ENCODE measurements at regions not wholly inside any gene's neighbourhood (a gene's known extent, or its start where the extent isn't known, plus 50 kb on each side); places are given as distances from the start of the nearest gene placed in this dataset.
A peak's percentile ranks its signal among the peaks of the same experiment; 100 is the strongest.

DNA sequence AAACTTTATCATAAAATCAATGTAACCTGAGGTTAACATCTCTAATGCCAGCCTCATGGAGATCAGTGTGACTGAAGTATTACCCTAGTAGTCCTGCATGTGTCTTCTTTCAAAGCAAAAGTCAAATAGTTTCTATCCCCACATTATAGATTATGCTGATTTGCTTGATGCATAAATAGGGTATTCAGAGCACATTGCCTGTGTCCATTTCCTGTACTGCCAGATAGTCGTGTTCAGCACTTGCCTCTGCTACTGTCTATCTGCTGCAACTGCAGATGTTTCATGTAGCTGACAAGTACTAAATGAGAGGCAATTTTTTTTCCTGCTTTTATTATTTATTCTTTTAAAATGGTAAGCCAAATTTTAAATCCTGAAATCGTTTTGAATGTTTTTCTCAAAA, 348.7 kb downstream of the CHRM3 start:
- TF ChIP-seq ZC3H11A (IDR thresholded peaks at IDR 0.05) (no peak), TFCP2L1 (CRISPR knock-in tag; IDR thresholded peaks at IDR 0.05) (no peak), RNF2 (IDR thresholded peaks at IDR 0.05; ENCODE audit: borderline replicate concordance, low read depth) (no peak), RARB (CRISPR knock-in tag; IDR thresholded peaks at IDR 0.05) (no peak), HOXB13 (CRISPR knock-in tag; IDR thresholded peaks at IDR 0.05; ENCODE audit: low read depth) (no peak), SREBF2 (IDR thresholded peaks at IDR 0.05) (no peak), MYC (IDR thresholded peaks at IDR 0.05; ENCODE audit: borderline replicate concordance, low read length) (no peak), PHF8 (IDR thresholded peaks at IDR 0.05; ENCODE audit: borderline replicate concordance, low read depth) (no peak), EP300 (IDR thresholded peaks at IDR 0.05) (no peak), GATA3 (IDR thresholded peaks at IDR 0.05; ENCODE audit: borderline replicate concordance) (no peak), EHF (CRISPR knock-in tag; IDR thresholded peaks at IDR 0.05) (no peak)
- Histone ChIP-seq H3K4me3 (no peak overlapping the region), H3K4me1 (no peaks in the 10 kb centered on the region), H3K4me2 (no peak overlapping the region), H3K27ac (no peak overlapping the region), H3K9me3 (no peaks in the 10 kb centered on the region)
- FAIRE-seq = no peak
- ChIA-PET POLR2A (no interaction called here), CTCF (no interaction called here)
- DNase-seq (ENCODE audit: low read depth in 1 of 2, low spot score in 1 of 2) = no peak
- WGBS (ENCODE audit: missing lambda C conversion rate) = 2% methylated on average over 2 of the region's 2 CpGs
- no peak for ATAC-seq

DNA sequence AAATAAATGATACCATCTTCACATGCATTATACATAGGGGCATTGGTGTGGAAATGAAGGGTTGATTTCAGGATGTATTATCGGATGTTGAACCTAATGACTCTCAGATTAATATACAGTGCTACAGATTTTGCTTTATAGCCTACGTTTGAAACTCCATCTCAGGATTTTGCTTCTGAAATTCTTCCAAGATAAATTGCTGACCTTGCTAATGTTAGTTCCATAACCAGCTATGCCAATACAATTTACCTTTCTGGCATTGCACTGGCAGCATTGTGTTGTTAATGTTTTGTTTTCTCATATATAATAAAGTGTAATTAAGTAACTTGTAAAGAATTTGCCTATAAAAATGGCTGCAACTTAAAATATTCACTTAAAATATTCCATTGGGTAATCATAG, 350.1 kb downstream of the CHRM3 start:
- no peak overlapping the region for H3K4me3 ChIP-seq
- FAIRE-seq = no peak

DNA sequence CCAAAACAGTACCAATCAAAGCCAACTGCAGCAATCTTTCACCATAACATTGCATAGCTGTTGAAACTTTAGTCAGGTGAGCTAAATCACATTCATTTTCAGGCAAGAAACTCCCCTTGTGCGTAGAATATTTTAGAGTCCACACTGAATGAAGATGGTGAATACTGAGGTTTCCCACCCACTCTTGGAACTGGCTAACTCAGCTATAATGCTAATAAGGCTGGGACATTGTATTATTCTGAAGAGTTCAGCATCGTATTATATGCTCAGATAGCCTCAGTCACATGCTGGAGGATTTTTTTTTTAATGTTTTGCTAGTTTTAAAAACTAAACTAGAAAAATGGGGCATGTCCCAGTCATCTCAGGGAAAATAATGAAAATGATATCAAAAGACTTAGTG, 352.3 kb upstream of the FMN2 start:
- CTCF ChIA-PET = interaction anchor here (1.6 kb wide), 1 partner anchor 15 kb away, joined by 3 read pairs; no protein-coding TSS in a partner anchor

More for the DNA sequence above, 350.1 kb downstream of the CHRM3 start:
- ChIA-PET POLR2A (no interaction called here), CTCF (no interaction called here)
- Histone ChIP-seq H3K9me3 (no peaks in the 10 kb centered on the region), H3K4me2 (no peak overlapping the region), H3K4me1 (no peaks in the 10 kb centered on the region), H3K27ac (no peak overlapping the region)
- DNase-seq (ENCODE audit: low read depth in 1 of 2, low spot score in 1 of 2) (no peak), ATAC-seq (no peak)
- WGBS (ENCODE audit: missing lambda C conversion rate) = 34% methylated on average over 2 of the region's 2 CpGs
- TF ChIP-seq, protein P1, sequence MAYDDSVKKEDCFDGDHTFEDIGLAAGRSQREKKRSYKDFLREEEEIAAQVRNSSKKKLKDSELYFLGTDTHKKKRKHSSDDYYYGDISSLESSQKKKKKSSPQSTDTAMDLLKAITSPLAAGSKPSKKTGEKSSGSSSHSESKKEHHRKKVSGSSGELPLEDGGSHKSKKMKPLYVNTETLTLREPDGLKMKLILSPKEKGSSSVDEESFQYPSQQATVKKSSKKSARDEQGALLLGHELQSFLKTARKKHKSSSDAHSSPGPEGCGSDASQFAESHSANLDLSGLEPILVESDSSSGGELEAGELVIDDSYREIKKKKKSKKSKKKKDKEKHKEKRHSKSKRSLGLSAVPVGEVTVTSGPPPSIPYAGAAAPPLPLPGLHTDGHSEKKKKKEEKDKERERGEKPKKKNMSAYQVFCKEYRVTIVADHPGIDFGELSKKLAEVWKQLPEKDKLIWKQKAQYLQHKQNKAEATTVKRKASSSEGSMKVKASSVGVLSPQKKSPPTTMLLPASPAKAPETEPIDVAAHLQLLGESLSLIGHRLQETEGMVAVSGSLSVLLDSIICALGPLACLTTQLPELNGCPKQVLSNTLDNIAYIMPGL (CRISPR knock-in tag; IDR thresholded peaks at IDR 0.05; ENCODE audit: borderline replicate concordance) = no peak
- peak; percentile 91 for TF ChIP-seq MAFK (IDR thresholded peaks at IDR 0.05; ENCODE audit: partially characterized antibody)

More for the DNA sequence above, 352.3 kb upstream of the FMN2 start:
- no peak for TF ChIP-seq RARB (CRISPR knock-in tag; IDR thresholded peaks at IDR 0.05)
- TF ChIP-seq EHMT2 (IDR thresholded peaks at IDR 0.05; ENCODE audit: low read depth) = no peak
- TF ChIP-seq, protein P2, sequence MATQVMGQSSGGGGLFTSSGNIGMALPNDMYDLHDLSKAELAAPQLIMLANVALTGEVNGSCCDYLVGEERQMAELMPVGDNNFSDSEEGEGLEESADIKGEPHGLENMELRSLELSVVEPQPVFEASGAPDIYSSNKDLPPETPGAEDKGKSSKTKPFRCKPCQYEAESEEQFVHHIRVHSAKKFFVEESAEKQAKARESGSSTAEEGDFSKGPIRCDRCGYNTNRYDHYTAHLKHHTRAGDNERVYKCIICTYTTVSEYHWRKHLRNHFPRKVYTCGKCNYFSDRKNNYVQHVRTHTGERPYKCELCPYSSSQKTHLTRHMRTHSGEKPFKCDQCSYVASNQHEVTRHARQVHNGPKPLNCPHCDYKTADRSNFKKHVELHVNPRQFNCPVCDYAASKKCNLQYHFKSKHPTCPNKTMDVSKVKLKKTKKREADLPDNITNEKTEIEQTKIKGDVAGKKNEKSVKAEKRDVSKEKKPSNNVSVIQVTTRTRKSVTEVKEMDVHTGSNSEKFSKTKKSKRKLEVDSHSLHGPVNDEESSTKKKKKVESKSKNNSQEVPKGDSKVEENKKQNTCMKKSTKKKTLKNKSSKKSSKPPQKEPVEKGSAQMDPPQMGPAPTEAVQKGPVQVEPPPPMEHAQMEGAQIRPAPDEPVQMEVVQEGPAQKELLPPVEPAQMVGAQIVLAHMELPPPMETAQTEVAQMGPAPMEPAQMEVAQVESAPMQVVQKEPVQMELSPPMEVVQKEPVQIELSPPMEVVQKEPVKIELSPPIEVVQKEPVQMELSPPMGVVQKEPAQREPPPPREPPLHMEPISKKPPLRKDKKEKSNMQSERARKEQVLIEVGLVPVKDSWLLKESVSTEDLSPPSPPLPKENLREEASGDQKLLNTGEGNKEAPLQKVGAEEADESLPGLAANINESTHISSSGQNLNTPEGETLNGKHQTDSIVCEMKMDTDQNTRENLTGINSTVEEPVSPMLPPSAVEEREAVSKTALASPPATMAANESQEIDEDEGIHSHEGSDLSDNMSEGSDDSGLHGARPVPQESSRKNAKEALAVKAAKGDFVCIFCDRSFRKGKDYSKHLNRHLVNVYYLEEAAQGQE (IDR thresholded peaks at IDR 0.05) = no peak
- TF ChIP-seq EP300 (IDR thresholded peaks at IDR 0.05) = no peak
- TF ChIP-seq EHF (CRISPR knock-in tag; IDR thresholded peaks at IDR 0.05) = no peak
- no peak for TF ChIP-seq RFX5 (IDR thresholded peaks at IDR 0.05)
- TF ChIP-seq, protein P3, sequence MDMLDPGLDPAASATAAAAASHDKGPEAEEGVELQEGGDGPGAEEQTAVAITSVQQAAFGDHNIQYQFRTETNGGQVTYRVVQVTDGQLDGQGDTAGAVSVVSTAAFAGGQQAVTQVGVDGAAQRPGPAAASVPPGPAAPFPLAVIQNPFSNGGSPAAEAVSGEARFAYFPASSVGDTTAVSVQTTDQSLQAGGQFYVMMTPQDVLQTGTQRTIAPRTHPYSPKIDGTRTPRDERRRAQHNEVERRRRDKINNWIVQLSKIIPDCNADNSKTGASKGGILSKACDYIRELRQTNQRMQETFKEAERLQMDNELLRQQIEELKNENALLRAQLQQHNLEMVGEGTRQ (IDR thresholded peaks at IDR 0.05) = no peak
- no peak for TF ChIP-seq SMC3 (IDR thresholded peaks at IDR 0.05)
- TF ChIP-seq NPAS2 (CRISPR knock-in tag; IDR thresholded peaks at IDR 0.05; ENCODE audit: borderline replicate concordance) = no peak
- TF ChIP-seq ZC3H11A (IDR thresholded peaks at IDR 0.05) = no peak
- no peak for TF ChIP-seq PHF8 (IDR thresholded peaks at IDR 0.05; ENCODE audit: borderline replicate concordance, low read depth)
- no peak for TF ChIP-seq MAFK (IDR thresholded peaks at IDR 0.05; ENCODE audit: partially characterized antibody)
- Histone ChIP-seq H3K4me3 (no peak overlapping the region), H3K4me1 (no peaks in the 10 kb centered on the region), H3K4me2 (no peak overlapping the region), H3K9me3 (no peaks in the 10 kb centered on the region), H3K27ac (no peak overlapping the region)
- DNase-seq (ENCODE audit: low read depth in 1 of 2, low spot score in 1 of 2) (no peak), FAIRE-seq (no peak), ATAC-seq (no peak)
- WGBS (ENCODE audit: missing lambda C conversion rate) = 37% methylated on average over 2 of the region's 2 CpGs
- POLR2A ChIA-PET = no interaction called here

Data from A549 (cell line).